NCI-H524 treated with DMSO at 0.1 percent for 48 hours (cell line): ENCODE measurements at regions not wholly inside any gene's neighbourhood (a gene's known extent, or its start where the extent isn't known, plus 50 kb on each side); places are given as distances from the start of the nearest gene placed in this dataset.

ENCODE experiments used
- DNase-seq: peaks from one replicate; lab custom pipeline; 2025; lab: John Stamatoyannopoulos, UW

GRCh38 chr22:49236541-49237075 lies 591.1 kb downstream of the BRD1 start:
- DNase-seq, result no peak

- no peak for DNase-seq
Observed at GRCh38 chr22:49235463-49236300, 592.0 kb downstream of the BRD1 start.

- no peak for DNase-seq
Observed at GRCh38 chr22:49234459-49234858, 593.2 kb downstream of the BRD1 start.

DNA sequence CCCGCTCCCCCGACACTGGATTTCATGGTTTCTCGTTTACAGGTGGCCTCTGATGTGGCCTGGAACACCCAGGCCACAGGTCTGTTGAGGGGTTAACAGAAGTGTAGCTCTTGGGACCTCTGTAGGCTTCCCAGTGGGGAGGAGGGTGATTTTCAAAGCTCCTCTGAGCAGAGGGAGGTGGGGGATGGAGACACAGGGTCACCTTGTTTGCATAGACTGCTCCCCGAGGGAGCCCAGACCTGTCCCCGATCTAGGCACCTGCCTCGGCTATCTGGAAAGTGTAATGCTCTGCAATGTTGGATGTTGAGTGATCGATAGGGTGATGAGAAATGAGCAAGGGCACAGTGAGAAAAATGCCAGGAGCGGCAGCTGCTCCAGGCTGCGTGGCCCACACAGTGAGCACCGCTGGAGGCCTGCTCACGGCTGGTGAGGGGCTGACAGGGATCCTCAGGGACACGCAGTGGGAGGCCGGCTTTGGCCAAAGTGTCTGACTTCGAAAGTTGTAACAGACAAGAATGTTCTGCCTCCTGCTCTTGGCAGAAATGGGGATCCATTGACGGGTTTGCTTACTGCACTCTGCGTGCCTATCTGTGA lies 594.1 kb downstream of the BRD1 start:
- DNase-seq, result no peak

- no peak for DNase-seq
Observed at GRCh38 chr22:49232319-49233067, 595.2 kb downstream of the BRD1 start.

GRCh38 chr22:49230194-49230577 lies 597.5 kb downstream of the BRD1 start:
- no peak for DNase-seq

GRCh38 chr22:49229483-49230193 lies 598.0 kb downstream of the BRD1 start:
- DNase-seq, result no peak

- DNase-seq, result no peak
Observed at GRCh38 chr22:49228431-49229037, 599.1 kb downstream of the BRD1 start.

GRCh38 chr22:49227670-49228069 lies 600.0 kb downstream of the BRD1 start:
- no peak for DNase-seq

DNA sequence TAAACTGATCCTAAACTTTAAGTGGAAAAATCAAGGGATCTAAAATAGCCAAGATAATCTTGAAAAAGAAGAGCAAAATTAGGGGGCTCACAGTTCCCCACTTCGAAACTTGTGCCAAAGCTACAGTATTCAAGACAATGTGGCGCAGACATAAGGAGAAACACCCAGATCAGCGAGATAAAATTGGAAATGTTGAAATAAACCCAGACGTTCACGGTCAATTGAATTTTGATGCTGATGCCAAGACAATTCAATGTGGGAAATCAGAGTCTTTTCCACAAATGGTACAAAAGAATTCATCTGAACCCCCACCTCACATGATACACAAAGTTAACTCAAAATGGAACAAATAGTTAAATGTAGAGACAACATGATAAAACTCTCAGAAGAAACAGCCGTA lies 601.6 kb downstream of the BRD1 start:
- no peak for DNase-seq

- no peak for DNase-seq
Observed at GRCh38 chr22:49224243-49224642, 603.4 kb downstream of the BRD1 start.

GRCh38 chr22:49218142-49218541 lies 609.5 kb downstream of the BRD1 start:
- no peak for DNase-seq

DNA sequence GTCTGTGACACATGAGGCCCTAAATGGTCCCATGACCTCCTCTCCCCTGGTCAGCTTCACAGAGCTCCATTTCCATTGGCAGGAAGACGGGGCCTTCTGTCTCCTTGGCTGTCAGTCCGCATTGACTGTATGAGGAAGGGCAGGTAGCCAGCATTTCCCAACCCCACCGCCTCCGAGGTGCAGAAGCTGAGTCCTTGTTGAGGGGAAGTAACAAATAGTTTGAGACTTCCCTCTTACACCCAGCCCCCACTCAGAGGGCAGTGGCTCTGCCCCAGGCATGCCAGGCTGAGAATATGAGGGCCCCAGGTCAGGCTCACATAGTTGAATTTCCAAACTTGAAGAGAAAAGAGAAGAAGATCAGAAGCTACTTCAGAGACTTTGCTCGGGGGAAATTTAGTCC lies 611.1 kb downstream of the BRD1 start:
- no peak for DNase-seq

DNA sequence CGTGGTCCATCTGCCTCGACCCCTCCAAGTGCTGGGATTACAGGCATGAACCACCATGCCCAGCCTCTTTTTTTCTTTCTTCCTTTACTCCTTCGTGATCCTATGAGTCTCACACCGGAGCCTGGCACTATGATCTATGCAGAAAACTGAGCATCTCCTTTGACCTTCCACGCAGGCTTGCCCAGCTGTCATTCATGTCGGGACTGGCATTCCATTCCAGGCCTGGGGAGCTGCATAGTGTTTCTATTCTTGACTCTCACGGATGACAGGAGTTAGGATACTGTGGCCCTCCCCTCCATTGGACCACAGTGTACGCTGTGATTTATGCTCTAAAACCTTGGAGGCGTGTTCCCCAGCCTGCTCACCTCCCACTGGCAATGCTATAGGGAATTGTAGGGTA lies 611.8 kb downstream of the BRD1 start:
- DNase-seq, result no peak

- no peak for DNase-seq
Observed at GRCh38 chr22:49214976-49215375, 612.7 kb downstream of the BRD1 start.

- no peak for DNase-seq
Observed at GRCh38 chr22:49213731-49214352, 613.8 kb downstream of the BRD1 start.

GRCh38 chr22:49212466-49212865 lies 615.2 kb downstream of the BRD1 start:
- DNase-seq, result no peak

DNA sequence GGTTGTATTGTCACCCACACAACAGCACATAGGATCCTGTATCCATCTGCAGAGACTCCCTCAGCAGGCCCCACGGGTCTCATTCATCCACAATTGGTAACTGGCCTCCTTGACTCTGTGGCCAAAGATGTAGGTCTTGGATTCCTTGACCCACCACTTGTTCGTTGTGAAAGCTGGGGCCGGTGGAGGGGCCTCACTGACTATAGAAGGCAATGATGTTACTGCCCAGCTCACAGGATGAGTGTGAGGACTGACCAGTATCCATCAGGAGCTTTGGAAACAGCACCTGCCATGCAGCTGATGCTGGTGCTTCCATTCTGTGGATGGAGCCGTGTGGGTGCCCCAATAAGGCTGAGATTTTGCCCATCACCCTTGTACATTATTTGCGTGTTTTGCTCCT lies 615.7 kb downstream of the BRD1 start:
- no peak for DNase-seq

DNA sequence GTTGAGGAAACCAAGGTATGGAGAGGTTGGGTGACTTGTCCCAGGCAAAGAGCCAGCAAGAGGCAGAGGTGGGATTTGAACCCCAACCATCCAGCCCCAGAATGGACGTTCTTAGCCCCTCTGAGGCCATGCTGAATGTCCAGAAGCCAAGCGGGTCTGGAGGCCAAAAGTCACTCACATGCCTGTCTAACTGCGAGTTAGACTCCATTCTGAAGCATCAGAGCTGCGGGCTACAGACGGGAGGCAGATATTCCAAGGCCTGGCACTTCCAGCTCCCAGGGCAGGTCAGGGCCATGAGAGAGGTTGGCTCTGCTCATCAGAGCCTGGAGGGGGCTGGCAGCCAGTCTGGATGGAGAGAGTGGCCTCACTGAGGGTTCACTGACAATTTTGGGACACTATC lies 616.5 kb downstream of the BRD1 start:
- DNase-seq, result no peak

GRCh38 chr22:49210606-49211005 lies 617.1 kb downstream of the BRD1 start:
- DNase-seq, result no peak
